Keratinocyte (primary cell): ENCODE measurements at regions not wholly inside any gene's neighbourhood (a gene's known extent, or its start where the extent isn't known, plus 50 kb on each side); places are given as distances from the start of the nearest gene placed in this dataset.

ENCODE experiments used
- CTCF ChIP-seq, 3 experiments: IDR thresholded peaks in 1 of 3; conservative IDR thresholded peaks in 1 of 3; optimal IDR thresholded peaks in 1 of 3; 2 replicates in 2 of 3; 3 replicates in 1 of 3; pipeline versions ENCODE3 to v1.5.1; 2011; ENCODE audit warnings: low read length in 3 of 3, mild to moderate bottlenecking in 3 of 3, moderate library complexity in 2 of 3, control low read depth in 1 of 3, inconsistent platforms in 1 of 3; ENCODE audit not compliant: insufficient read depth in 2 of 3; ENCODE audit errors: extremely low read depth in 1 of 3
- EZH2 ChIP-seq: IDR thresholded peaks from one replicate; pipeline ENCODE4 v1.6.1; 2012; ENCODE audit warnings: inconsistent platforms, mild to moderate bottlenecking, low read length, moderate library complexity

GRCh38 chr4:10276152-10276551, 159.6 kb upstream of the WDR1 start:
- TF ChIP-seq CTCF (optimal IDR thresholded peaks at IDR 0.05 in 1 of 3, IDR thresholded peaks at IDR 0.05 in 1 of 3, conservative IDR thresholded peaks at IDR 0.05 in 1 of 3; ENCODE audit: extremely low read depth in 1 of 3, insufficient read depth in 2 of 3, low read length in 3 of 3), result no peak
- TF ChIP-seq EZH2, result no peak
